Tibial nerve (tissue), 4 donors: ENCODE measurements at regions not wholly inside any gene's neighbourhood (a gene's known extent, or its start where the extent isn't known, plus 50 kb on each side); places are given as distances from the start of the nearest gene placed in this dataset.

Experiments used
- DNase-seq, 2 donors: peaks; one replicate each; pipeline ENCODE4 v3.0.0-alpha.2; 2019; ENCODE audit warnings: low spot score in 2 of 2
- H3K27ac ChIP-seq, 4 donors: fragments of 200-600 bp; sonication (generic) in 3 of 4; one replicate each; pipeline ENCODE4 v1.5.1; 2017 to 2019; ENCODE audit warnings: mild to moderate bottlenecking in 1 of 4
- H3K27me3 ChIP-seq, 2 donors: fragments of 200-600 bp; sonication (generic) in 1 of 2; one replicate each; pipeline versions ENCODE4 v1.5.1 to v1.6.0; 2017 to 2019
- H3K36me3 ChIP-seq, 3 donors: fragments of 200-600 bp; sonication (generic); one replicate each; pipeline ENCODE4 v1.5.1; 2018 to 2019
- H3K4me1 ChIP-seq, 4 donors: fragments of 200-600 bp; sonication (generic) in 3 of 4; one replicate each; pipeline ENCODE4 v1.5.1; 2017 to 2019
- H3K4me3 ChIP-seq, 4 donors: fragments of 200-600 bp; sonication (generic) in 3 of 4; one replicate each; pipeline ENCODE4 v1.5.1; 2017 to 2019; ENCODE audit warnings: mild to moderate bottlenecking in 1 of 4, moderate library complexity in 1 of 4
- H3K9me3 ChIP-seq, 4 donors: fragments of 200-600 bp; sonication (generic) in 3 of 4; one replicate each; pipeline ENCODE4 v1.5.1; 2017 to 2019
- EP300 ChIP-seq, 2 donors: sonication (generic); formaldehyde crosslinking; IDR thresholded peaks; one replicate each; pipeline ENCODE4 v1.6.1; 2017; ENCODE audit warnings: antibody characterized with exemption in 2 of 2, mild to moderate bottlenecking in 1 of 2
- POLR2A ChIP-seq, 2 donors: fragments of 450-650 bp; IDR thresholded peaks; one replicate each; pipeline ENCODE4 v1.6.1; 2017; ENCODE audit warnings: antibody characterized with exemption in 2 of 2, mild to moderate bottlenecking in 2 of 2, moderate library complexity in 2 of 2
- WGBS, 2 donors: methylation state at CpG; one replicate each; pipeline ENCODE4 v1.1.5; 2018; 5-methylcytosine and 5-hydroxymethylcytosine counted together
- TF ChIP-seq, protein P1 (sequence below), 5 experiments: fragments of 200-600 bp in 3 of 5; fragments of 450-650 bp in 2 of 5; sonication (generic) in 3 of 5; IDR thresholded peaks; one replicate each; pipeline ENCODE4 v1.5.1; 2016 to 2019; ENCODE audit warnings: antibody characterized with exemption in 5 of 5, mild to moderate bottlenecking in 3 of 5, moderate library complexity in 2 of 5

DNA sequence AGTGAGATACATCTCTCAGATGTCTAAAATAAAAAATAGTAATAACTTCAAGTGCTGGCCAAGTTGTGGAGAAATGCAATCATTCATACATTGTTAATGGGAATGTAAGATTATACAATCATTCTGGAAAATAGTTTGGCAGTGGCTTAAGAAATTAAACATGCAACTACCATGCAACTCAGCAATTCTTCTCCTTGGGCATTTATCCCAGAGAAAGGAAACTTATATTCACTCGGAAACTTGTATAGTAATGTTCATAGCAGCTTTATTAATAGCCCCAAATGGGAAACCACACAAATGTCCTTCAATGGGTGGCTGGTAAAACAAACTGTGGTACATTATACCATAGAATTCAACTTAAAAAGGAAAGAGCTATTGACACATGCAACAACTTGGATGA is 274.0 kb upstream of the SPRED2 start:
- Histone ChIP-seq H3K4me1 (no peaks in the 10 kb centered on the region), H3K4me3 (no peak overlapping the region), H3K27me3 (no peaks in the 10 kb centered on the region), H3K27ac (no peak overlapping the region), H3K36me3 (no peaks in the 10 kb centered on the region), H3K9me3 (no peaks in the 10 kb centered on the region)
- DNase-seq, result no peak
- TF ChIP-seq POLR2A (IDR thresholded peaks at IDR 0.05) (no peak), EP300 (IDR thresholded peaks at IDR 0.05) (no peak)
- TF ChIP-seq, protein P1, sequence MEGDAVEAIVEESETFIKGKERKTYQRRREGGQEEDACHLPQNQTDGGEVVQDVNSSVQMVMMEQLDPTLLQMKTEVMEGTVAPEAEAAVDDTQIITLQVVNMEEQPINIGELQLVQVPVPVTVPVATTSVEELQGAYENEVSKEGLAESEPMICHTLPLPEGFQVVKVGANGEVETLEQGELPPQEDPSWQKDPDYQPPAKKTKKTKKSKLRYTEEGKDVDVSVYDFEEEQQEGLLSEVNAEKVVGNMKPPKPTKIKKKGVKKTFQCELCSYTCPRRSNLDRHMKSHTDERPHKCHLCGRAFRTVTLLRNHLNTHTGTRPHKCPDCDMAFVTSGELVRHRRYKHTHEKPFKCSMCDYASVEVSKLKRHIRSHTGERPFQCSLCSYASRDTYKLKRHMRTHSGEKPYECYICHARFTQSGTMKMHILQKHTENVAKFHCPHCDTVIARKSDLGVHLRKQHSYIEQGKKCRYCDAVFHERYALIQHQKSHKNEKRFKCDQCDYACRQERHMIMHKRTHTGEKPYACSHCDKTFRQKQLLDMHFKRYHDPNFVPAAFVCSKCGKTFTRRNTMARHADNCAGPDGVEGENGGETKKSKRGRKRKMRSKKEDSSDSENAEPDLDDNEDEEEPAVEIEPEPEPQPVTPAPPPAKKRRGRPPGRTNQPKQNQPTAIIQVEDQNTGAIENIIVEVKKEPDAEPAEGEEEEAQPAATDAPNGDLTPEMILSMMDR (IDR thresholded peaks at IDR 0.05), result no peak
- WGBS, 2 donors, result 57 to 71% methylated on average over 1 of the region's 1 CpG

DNA sequence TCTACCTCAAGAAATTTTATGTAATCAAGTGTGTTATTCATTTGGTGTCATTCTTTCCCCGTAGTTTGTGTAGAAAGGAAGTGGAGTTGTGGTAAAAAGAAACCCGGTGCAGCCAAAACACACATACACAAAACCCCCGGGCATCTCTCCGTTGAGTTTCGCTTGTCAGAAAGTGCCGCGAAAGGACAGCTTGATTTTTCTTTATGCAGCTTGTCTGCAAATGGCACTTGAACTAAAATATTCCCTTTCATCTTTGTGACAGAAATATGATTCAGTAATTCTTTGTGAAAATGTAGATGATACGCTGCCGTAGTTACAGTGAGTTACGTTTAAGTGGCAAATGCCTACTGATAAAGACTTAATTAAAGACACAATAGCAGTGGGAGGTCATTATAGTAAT is 268.8 kb upstream of the SPRED2 start:
- WGBS, 2 donors, result 76 to 83% methylated on average over 10 of the region's 10 CpGs
- DNase-seq, result no peak
- TF ChIP-seq, protein P1 (IDR thresholded peaks at IDR 0.05), result no peak
- H3K27me3 ChIP-seq, result no peaks in the 10 kb centered on the region
- no peaks in the 10 kb centered on the region for H3K9me3 ChIP-seq
- H3K36me3 ChIP-seq, result no peaks in the 10 kb centered on the region
- no peak overlapping the region for H3K4me3 ChIP-seq
- H3K27ac ChIP-seq, result no peak overlapping the region
- no peaks in the 10 kb centered on the region for H3K4me1 ChIP-seq

DNA sequence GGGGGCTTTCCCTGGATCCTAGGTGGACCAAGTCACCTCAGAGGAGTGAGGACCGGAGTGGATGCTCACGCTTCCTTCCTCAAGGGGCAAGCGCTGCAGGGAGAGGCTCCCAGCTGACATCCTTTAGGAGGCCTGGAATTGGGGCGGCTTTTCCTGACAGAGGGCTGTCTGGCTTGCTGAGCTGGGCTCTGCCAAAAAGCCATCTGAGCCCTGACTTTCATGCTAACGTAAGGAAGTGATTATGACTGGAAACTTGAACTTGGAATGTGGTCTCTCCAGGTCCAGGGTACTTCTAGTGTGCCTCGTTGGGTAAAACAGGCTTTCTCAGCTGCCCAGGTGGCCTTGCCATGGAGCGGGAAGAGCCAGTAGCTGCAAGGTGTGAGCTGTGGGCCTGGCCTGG is 268.3 kb upstream of the SPRED2 start:
- DNase-seq, result no peak
- Histone ChIP-seq H3K4me3 (no peak overlapping the region), H3K9me3 (no peaks in the 10 kb centered on the region), H3K27ac (no peak overlapping the region), H3K27me3 (no peaks in the 10 kb centered on the region), H3K36me3 (no peaks in the 10 kb centered on the region), H3K4me1 (no peaks in the 10 kb centered on the region)
- WGBS, 2 donors, result 81 to 82% methylated on average over 6 to 7 of the region's 7 CpGs
- TF ChIP-seq EP300 (IDR thresholded peaks at IDR 0.05) (no peak), POLR2A (IDR thresholded peaks at IDR 0.05) (no peak)
- TF ChIP-seq, protein P1 (IDR thresholded peaks at IDR 0.05), result no peak

DNA sequence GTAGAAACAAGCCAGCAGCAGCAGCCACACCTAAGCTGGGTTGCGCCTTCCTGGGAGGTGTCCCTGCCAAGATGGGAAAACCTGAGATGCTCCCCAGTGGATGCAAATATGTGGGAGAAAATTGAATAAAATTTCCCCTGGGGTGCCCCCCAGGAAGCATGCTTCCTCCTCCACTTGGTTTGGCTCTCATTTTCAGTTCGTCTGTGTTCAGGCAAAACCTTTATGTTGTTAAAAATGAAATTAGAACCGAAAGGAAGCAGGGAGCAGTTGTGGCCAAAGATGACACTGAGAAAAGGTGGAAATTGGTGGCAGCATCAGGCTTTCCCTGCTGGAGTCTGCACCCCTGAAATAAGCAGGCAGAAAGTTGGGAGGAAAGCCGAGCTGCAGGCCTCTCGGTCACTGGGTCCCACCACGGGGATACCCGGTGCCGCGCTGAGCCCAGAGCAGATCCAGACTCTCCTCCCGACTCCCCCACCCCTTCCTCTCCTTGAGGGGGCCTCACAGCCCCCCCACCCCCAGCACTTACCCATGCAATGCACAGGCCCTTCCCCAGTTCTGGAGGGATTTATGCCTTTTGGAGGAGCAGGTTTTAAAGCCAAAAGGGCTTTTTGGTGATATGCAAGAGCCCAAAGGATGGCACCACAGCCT is 267.7 kb upstream of the SPRED2 start:
- Histone ChIP-seq H3K36me3 (no peaks in the 10 kb centered on the region), H3K9me3 (no peaks in the 10 kb centered on the region), H3K4me3 (no peak overlapping the region), H3K27ac (no peak overlapping the region), H3K27me3 (no peaks in the 10 kb centered on the region), H3K4me1 (no peaks in the 10 kb centered on the region)
- DNase-seq, result no peak
- 81 to 84% methylated on average over 10 of the region's 10 CpGs for WGBS, 2 donors
- TF ChIP-seq POLR2A (IDR thresholded peaks at IDR 0.05), result no peak
- TF ChIP-seq, protein P1 (IDR thresholded peaks at IDR 0.05), result no peak
- no peak for TF ChIP-seq EP300 (IDR thresholded peaks at IDR 0.05)

DNA sequence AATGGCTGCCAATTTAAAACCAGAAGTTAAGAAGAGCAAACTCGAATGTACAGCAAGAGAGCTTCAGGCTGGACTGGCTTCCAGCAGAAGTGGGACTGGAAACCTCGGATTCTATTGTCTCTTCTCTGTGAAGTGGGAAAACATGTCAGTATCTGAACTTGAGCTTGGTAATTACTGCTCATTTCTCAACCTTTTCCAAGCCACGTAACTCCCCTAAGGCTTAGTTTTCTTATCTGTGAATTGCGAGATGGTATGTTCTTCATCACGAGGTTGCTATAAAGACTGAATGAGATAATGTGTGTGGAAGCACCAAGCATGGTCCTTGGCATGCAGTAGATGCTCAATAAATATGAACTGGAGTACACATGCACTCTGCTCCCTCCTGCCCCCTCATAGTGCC is 259.4 kb upstream of the SPRED2 start:
- WGBS, 2 donors, result 84 to 86% methylated on average over 5 of the region's 5 CpGs
- H3K4me1 ChIP-seq, result no peaks in the 10 kb centered on the region
- H3K36me3 ChIP-seq, result no peaks in the 10 kb centered on the region
- no peak overlapping the region for H3K27ac ChIP-seq
- DNase-seq, result no peak
- TF ChIP-seq, protein P1 (IDR thresholded peaks at IDR 0.05), result no peak
- TF ChIP-seq EP300 (IDR thresholded peaks at IDR 0.05), result no peak
- TF ChIP-seq POLR2A (IDR thresholded peaks at IDR 0.05), result no peak
- H3K4me3 ChIP-seq, result no peak overlapping the region
- no peaks in the 10 kb centered on the region for H3K9me3 ChIP-seq
- no peaks in the 10 kb centered on the region for H3K27me3 ChIP-seq
